T1000 (cell line): ENCODE measurements at regions not wholly inside any gene's neighbourhood (a gene's known extent, or its start where the extent isn't known, plus 50 kb on each side); places are given as distances from the start of the nearest gene placed in this dataset.

Experiments used
- DNase-seq: peaks from one replicate; lab custom pipeline; 2025; ENCODE audit warnings: mixed read lengths; lab: John Stamatoyannopoulos, UW

GRCh38 chr13:91273675-91274074 is 73.8 kb upstream of the MIR17HG start:
- no peak for DNase-seq

- DNase-seq = no peak
These were observed 70.3 kb upstream of the MIR17HG start for GRCh38 chr13:91277013-91277676.

- DNase-seq = no peak
These were observed 69.2 kb upstream of the MIR17HG start for GRCh38 chr13:91278291-91278690.

GRCh38 chr13:91278888-91279287 is 68.6 kb upstream of the MIR17HG start:
- no peak for DNase-seq

GRCh38 chr13:91280801-91281200 is 66.7 kb upstream of the MIR17HG start:
- no peak for DNase-seq

- no peak for DNase-seq
These were observed 63.2 kb upstream of the MIR17HG start for GRCh38 chr13:91284335-91284734.

- no peak for DNase-seq
These were observed 61.2 kb upstream of the MIR17HG start for GRCh38 chr13:91286317-91286716.

- no peak for DNase-seq
These were observed 56.4 kb upstream of the MIR17HG start for GRCh38 chr13:91291078-91291477.

- no peak for DNase-seq
These were observed 54.8 kb upstream of the MIR17HG start for GRCh38 chr13:91292630-91293221.

- no peak for DNase-seq
These were observed 51.6 kb upstream of the MIR17HG start for GRCh38 chr13:91295712-91296410.

- no peak for DNase-seq
These were observed 50.0 kb upstream of the MIR17HG start for GRCh38 chr13:91297503-91297902.
